ENCODE measurements at regions not wholly inside any gene's neighbourhood (a gene's known extent, or its start where the extent isn't known, plus 50 kb on each side); places are given as distances from the start of the nearest gene placed in this dataset.

DNA sequence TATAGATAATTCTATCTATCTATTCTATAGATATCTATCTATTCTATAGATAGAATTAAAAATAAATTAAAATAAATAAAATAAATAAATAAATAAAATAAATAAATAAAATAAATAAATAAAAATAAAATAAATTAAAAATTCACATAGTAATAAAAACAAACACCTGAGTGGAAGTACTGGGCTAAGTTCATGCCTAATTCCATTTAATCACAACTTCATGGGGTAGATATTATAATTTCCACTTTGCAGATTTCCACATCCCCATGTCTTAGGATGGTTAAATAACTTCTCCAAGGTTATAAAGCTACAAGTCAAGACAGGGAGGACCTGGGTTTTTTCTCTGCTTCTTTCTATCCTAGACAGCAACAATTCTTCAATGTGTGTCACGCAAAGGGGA is 261.4 kb upstream of the MEX3C start:
- H3K4me1 ChIP-seq: no peaks in the 10 kb centered on the region
- H3K9me3 ChIP-seq: no peaks in the 10 kb centered on the region
- H3K27me3 ChIP-seq: no peaks in the 10 kb centered on the region
- intact Hi-C loops (cut with DNase I): no loop called here
- H3K27ac ChIP-seq: no peak overlapping the region
- no peak overlapping the region for H3K4me3 ChIP-seq
- TF ChIP-seq, protein P1, sequence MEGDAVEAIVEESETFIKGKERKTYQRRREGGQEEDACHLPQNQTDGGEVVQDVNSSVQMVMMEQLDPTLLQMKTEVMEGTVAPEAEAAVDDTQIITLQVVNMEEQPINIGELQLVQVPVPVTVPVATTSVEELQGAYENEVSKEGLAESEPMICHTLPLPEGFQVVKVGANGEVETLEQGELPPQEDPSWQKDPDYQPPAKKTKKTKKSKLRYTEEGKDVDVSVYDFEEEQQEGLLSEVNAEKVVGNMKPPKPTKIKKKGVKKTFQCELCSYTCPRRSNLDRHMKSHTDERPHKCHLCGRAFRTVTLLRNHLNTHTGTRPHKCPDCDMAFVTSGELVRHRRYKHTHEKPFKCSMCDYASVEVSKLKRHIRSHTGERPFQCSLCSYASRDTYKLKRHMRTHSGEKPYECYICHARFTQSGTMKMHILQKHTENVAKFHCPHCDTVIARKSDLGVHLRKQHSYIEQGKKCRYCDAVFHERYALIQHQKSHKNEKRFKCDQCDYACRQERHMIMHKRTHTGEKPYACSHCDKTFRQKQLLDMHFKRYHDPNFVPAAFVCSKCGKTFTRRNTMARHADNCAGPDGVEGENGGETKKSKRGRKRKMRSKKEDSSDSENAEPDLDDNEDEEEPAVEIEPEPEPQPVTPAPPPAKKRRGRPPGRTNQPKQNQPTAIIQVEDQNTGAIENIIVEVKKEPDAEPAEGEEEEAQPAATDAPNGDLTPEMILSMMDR (IDR thresholded peaks at IDR 0.05): no peak
- DNase-seq (no peak), ATAC-seq (no peak)
- H3K36me3 ChIP-seq: no peaks in the 10 kb centered on the region

- Histone ChIP-seq H3K36me3 (no peaks in the 10 kb centered on the region), H3K27me3 (no peaks in the 10 kb centered on the region), H3K9me3 (no peaks in the 10 kb centered on the region), H3K4me1 (no peaks in the 10 kb centered on the region), H3K27ac (no peak overlapping the region), H3K4me3 (no peak overlapping the region)
- no peak for ATAC-seq
- no peak for DNase-seq
- TF ChIP-seq, protein P1 (IDR thresholded peaks at IDR 0.05): no peak
- intact Hi-C loops (cut with DNase I): no loop called here
Observed at GRCh38 chr18:51461956-51462355, 264.5 kb upstream of the MEX3C start.

DNA sequence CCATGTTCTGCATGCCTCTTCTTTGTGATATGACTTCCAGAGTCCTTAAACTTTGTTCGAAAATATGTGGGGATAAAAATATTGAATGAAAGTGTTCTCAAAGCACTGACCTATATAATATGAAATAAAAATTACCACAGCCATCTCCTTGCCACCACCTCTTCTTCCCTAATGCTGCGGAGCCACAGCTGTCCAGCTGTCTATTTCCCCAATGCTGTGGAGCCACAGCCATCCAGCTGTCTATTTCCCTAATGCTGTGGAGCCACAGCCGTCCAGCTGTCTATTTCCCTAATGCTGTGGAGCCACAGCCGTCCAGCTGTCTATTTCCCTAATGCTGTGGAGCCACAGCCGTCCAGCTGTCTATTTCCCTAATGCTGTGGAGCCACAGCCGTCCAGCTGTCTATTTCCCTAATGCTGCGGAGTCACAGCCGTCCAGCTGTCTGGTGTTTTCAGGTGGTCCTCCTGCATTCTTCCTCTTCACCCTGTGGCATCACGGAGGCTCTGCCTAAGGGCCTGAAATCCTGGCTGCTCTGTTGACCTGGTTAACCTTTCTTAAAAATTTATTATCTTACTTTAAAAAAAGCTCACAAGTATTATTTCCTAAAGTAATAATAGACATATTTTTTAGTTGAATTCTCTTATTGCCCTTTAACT is 266.1 kb upstream of the MEX3C start:
- intact Hi-C loops (cut with DNase I): no loop called here

DNA sequence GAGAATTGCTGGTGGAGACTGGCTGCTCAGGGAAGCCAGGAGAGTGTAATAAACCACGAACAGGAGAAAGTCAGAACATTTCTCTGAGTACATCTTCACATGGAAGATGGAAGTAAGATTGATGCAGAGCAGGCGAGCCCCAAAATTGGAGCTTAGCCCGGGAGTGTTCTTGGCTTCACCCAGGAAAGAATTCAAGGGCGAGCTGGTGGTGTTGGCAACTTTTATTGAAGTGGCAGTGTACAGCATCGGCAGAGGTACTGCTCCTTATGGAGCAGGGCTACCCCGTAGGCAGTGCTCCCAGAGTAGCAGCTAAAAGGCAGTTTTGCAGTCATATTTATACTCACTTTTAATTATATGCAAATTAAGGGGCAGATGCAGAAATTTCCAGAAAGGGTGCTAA is 281.4 kb upstream of the MEX3C start:
- Histone ChIP-seq H3K4me1 (no peaks in the 10 kb centered on the region), H3K27ac (no peak overlapping the region), H3K9me3 (no peaks in the 10 kb centered on the region), H3K36me3 (no peaks in the 10 kb centered on the region), H3K4me3 (no peak overlapping the region), H3K27me3 (no peaks in the 10 kb centered on the region)
- intact Hi-C loops (cut with DNase I): no loop called here
- DNase-seq (no peak), ATAC-seq (no peak)
- TF ChIP-seq, protein P1 (IDR thresholded peaks at IDR 0.05): no peak

More for the DNA sequence above, 266.1 kb upstream of the MEX3C start:
- no peak for ATAC-seq
- H3K27me3 ChIP-seq: no peaks in the 10 kb centered on the region
- no peak overlapping the region for H3K4me3 ChIP-seq
- H3K9me3 ChIP-seq: no peaks in the 10 kb centered on the region
- no peaks in the 10 kb centered on the region for H3K4me1 ChIP-seq
- H3K27ac ChIP-seq: no peak overlapping the region
- DNase-seq: no peak
- H3K36me3 ChIP-seq: no peaks in the 10 kb centered on the region
- TF ChIP-seq, protein P1 (IDR thresholded peaks at IDR 0.05): no peak

DNA sequence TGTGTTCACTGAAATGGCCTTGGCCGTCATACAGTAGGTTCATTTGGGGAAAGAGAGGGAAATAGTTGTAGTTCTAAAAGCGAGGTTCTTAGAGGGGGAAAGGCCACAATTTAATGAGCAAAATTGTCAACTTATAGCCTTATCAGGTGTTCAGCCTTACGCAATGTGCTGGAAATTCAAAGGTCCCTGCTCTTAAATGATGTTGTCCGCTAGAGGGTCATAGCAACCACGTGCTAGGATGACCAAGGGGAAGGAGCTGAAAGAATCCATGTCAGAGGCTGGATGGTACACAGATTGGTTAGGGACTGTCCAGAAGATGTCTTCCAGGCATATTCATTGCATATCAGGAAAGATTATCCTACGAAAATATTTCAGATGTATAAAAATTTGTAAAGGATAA is 282.3 kb upstream of the MEX3C start:
- Histone ChIP-seq H3K36me3 (no peaks in the 10 kb centered on the region), H3K9me3 (no peaks in the 10 kb centered on the region), H3K27ac (no peak overlapping the region), H3K4me3 (no peak overlapping the region), H3K4me1 (no peaks in the 10 kb centered on the region), H3K27me3 (no peaks in the 10 kb centered on the region)
- TF ChIP-seq, protein P1 (IDR thresholded peaks at IDR 0.05): no peak
- no peak for DNase-seq
- no peak for ATAC-seq
- intact Hi-C loops (cut with DNase I): no loop called here
